Colon (tissue), 2 donors: ENCODE measurements at regions not wholly inside any gene's neighbourhood (a gene's known extent, or its start where the extent isn't known, plus 50 kb on each side); places are given as distances from the start of the nearest gene placed in this dataset.

ENCODE experiments used
- FAIRE-seq: peaks from 2 replicates; lab custom pipeline; 2012; peaks lifted over from hg19 to GRCh38; lab: Jason Lieb, UNC
- donor health status: control.
- donor health status: control.

- no peak for FAIRE-seq
These were observed 206.1 kb upstream of the UBE2E2 start for GRCh38 chr3:22996920-22997571.

- no peak for FAIRE-seq
These were observed 202.8 kb upstream of the UBE2E2 start for GRCh38 chr3:23000371-23000770.

GRCh38 chr3:23002151-23002550, 201.0 kb upstream of the UBE2E2 start:
- no peak for FAIRE-seq

- FAIRE-seq, result no peak
These were observed 200.0 kb upstream of the UBE2E2 start for GRCh38 chr3:23002836-23003732.

- FAIRE-seq, result no peak
These were observed 199.4 kb upstream of the UBE2E2 start for GRCh38 chr3:23003733-23004046.

GRCh38 chr3:23004971-23005370, 198.2 kb upstream of the UBE2E2 start:
- FAIRE-seq, result no peak

GRCh38 chr3:23017801-23018200, 185.3 kb upstream of the UBE2E2 start:
- no peak for FAIRE-seq

GRCh38 chr3:23019596-23020300, 183.4 kb upstream of the UBE2E2 start:
- FAIRE-seq, result no peak

GRCh38 chr3:23028294-23028693, 174.8 kb upstream of the UBE2E2 start:
- no peak for FAIRE-seq

- FAIRE-seq, result no peak
These were observed 174.1 kb upstream of the UBE2E2 start for GRCh38 chr3:23029001-23029400.

- no peak for FAIRE-seq
These were observed 167.0 kb upstream of the UBE2E2 start for GRCh38 chr3:23035927-23036640.

GRCh38 chr3:23036728-23037127, 166.4 kb upstream of the UBE2E2 start:
- FAIRE-seq, result no peak

GRCh38 chr3:23038471-23038870, 164.7 kb upstream of the UBE2E2 start:
- no peak for FAIRE-seq

GRCh38 chr3:23041918-23042696, 161.0 kb upstream of the UBE2E2 start:
- FAIRE-seq, result no peak

GRCh38 chr3:23044463-23044862, 158.7 kb upstream of the UBE2E2 start:
- no peak for FAIRE-seq

GRCh38 chr3:23046536-23046935, 156.6 kb upstream of the UBE2E2 start:
- no peak for FAIRE-seq

GRCh38 chr3:23051240-23052140, 151.6 kb upstream of the UBE2E2 start:
- no peak for FAIRE-seq

- FAIRE-seq, result no peak
These were observed 150.9 kb upstream of the UBE2E2 start for GRCh38 chr3:23052208-23052607.

GRCh38 chr3:23052620-23053019, 150.5 kb upstream of the UBE2E2 start:
- no peak for FAIRE-seq

GRCh38 chr3:23055733-23056376, 147.3 kb upstream of the UBE2E2 start:
- no peak for FAIRE-seq
